Memory B cell (primary cell): ENCODE measurements at regions not wholly inside any gene's neighbourhood (a gene's known extent, or its start where the extent isn't known, plus 50 kb on each side); places are given as distances from the start of the nearest gene placed in this dataset.
"Not testable (repeated sequence)": the region's sequence is repeated elsewhere in the genome, so short reads cannot be mapped to it uniquely, and the experiment has no call there.

ENCODE experiments used
- ATAC-seq: fragments of 150-1000 bp; cut with Tn5 transposase; 2 replicates; pipeline ENCODE4 v1.10.0; 2021; ENCODE audit warnings: low read depth, mild to moderate bottlenecking, moderate library complexity
- DNase-seq, 2 donors: peaks; one replicate each; pipeline ENCODE4 v3.0.0; 2022; ENCODE audit warnings: low spot score in 2 of 2
- H3K27ac Mint-ChIP-seq: one replicate; pipeline ENCODE4 v1.8.0; 2022; ENCODE audit warnings: mild to moderate bottlenecking, moderate library complexity, mixed read lengths
- H3K27me3 Mint-ChIP-seq: one replicate; pipeline ENCODE4 v1.8.0; 2022; ENCODE audit warnings: mixed read lengths
- H3K36me3 Mint-ChIP-seq: one replicate; pipeline ENCODE4 v1.8.0; 2022; ENCODE audit warnings: mild to moderate bottlenecking, mixed read lengths
- H3K4me1 Mint-ChIP-seq: one replicate; pipeline ENCODE4 v1.8.0; 2022; ENCODE audit warnings: mixed read lengths
- H3K4me3 Mint-ChIP-seq: one replicate; pipeline ENCODE4 v1.8.0; 2022; ENCODE audit warnings: mild to moderate bottlenecking, moderate library complexity, mixed read lengths
- H3K9me3 Mint-ChIP-seq: one replicate; pipeline ENCODE4 v1.8.0; 2022; ENCODE audit warnings: mixed read lengths

GRCh38 chr3:5349343-5349742 lies 161.8 kb downstream of the EDEM1 start:
- H3K27me3 Mint-ChIP-seq, result peaks cover 9% of the 10 kb centered on the region
- H3K4me3 Mint-ChIP-seq, result no peak overlapping the region
- ATAC-seq, result no peak
- DNase-seq, result no peak
- peaks cover 7% of the 10 kb centered on the region for H3K9me3 Mint-ChIP-seq
- no peak overlapping the region for H3K27ac Mint-ChIP-seq
- H3K36me3 Mint-ChIP-seq, result peaks cover 1% of the 10 kb centered on the region
- no peaks in the 10 kb centered on the region for H3K4me1 Mint-ChIP-seq

- no peak for ATAC-seq
- DNase-seq, result no peak
- Mint-ChIP-seq H3K4me3 (no peak overlapping the region), H3K9me3 (peaks cover 19% of the 10 kb centered on the region), H3K4me1 (no peaks in the 10 kb centered on the region), H3K27ac (no peak overlapping the region), H3K27me3 (peaks cover 7% of the 10 kb centered on the region), H3K36me3 (peaks cover 15% of the 10 kb centered on the region)
Measured at GRCh38 chr3:5357089-5357488, 169.6 kb downstream of the EDEM1 start.

GRCh38 chr3:5358911-5359310 lies 171.4 kb downstream of the EDEM1 start:
- Mint-ChIP-seq H3K27me3 (peaks cover 7% of the 10 kb centered on the region), H3K4me1 (no peaks in the 10 kb centered on the region), H3K36me3 (peaks cover 15% of the 10 kb centered on the region), H3K4me3 (no peak overlapping the region), H3K27ac (no peak overlapping the region), H3K9me3 (peaks cover 19% of the 10 kb centered on the region)
- DNase-seq (no peak), ATAC-seq (no peak)

GRCh38 chr3:5360453-5360852 lies 172.9 kb downstream of the EDEM1 start:
- H3K27ac Mint-ChIP-seq, result no peak overlapping the region
- no peak for DNase-seq
- H3K9me3 Mint-ChIP-seq, result peaks cover 19% of the 10 kb centered on the region
- ATAC-seq, result no peak
- no peaks in the 10 kb centered on the region for H3K4me1 Mint-ChIP-seq
- no peak overlapping the region for H3K4me3 Mint-ChIP-seq
- H3K36me3 Mint-ChIP-seq, result peaks cover 15% of the 10 kb centered on the region
- peaks cover 7% of the 10 kb centered on the region for H3K27me3 Mint-ChIP-seq

GRCh38 chr3:5366746-5367145 lies 179.2 kb downstream of the EDEM1 start:
- Mint-ChIP-seq H3K9me3 (peaks cover 3% of the 10 kb centered on the region), H3K36me3 (peaks cover 2% of the 10 kb centered on the region), H3K27me3 (no peaks in the 10 kb centered on the region), H3K27ac (no peak overlapping the region), H3K4me3 (no peak overlapping the region), H3K4me1 (peaks cover 3% of the 10 kb centered on the region)
- no peak for ATAC-seq
- no peak for DNase-seq

GRCh38 chr3:5371555-5371954 lies 184.0 kb downstream of the EDEM1 start:
- H3K4me3 Mint-ChIP-seq, H3K36me3 Mint-ChIP-seq, H3K4me1 Mint-ChIP-seq, H3K9me3 Mint-ChIP-seq, DNase-seq, ATAC-seq, H3K27ac Mint-ChIP-seq, H3K27me3 Mint-ChIP-seq: not testable (repeated sequence)

- Mint-ChIP-seq H3K9me3 (peaks cover 14% of the 10 kb centered on the region), H3K27me3 (no peaks in the 10 kb centered on the region), H3K4me3 (peak overlapping the region; percentile 43), H3K36me3 (peaks cover 14% of the 10 kb centered on the region), H3K4me1 (peaks cover 6% of the 10 kb centered on the region), H3K27ac (peak overlapping the region; percentile 40)
- ATAC-seq (peak; percentile 98), DNase-seq (peak; percentile 14 to 15)
Measured at GRCh38 chr3:5376761-5377160, 189.3 kb downstream of the EDEM1 start.

- H3K27ac Mint-ChIP-seq, ATAC-seq, DNase-seq, H3K4me3 Mint-ChIP-seq, H3K27me3 Mint-ChIP-seq: not testable (repeated sequence)
- Mint-ChIP-seq H3K36me3 (peaks cover 12% of the 10 kb centered on the region), H3K9me3 (peaks cover 17% of the 10 kb centered on the region), H3K4me1 (peaks cover 11% of the 10 kb centered on the region)
Measured at GRCh38 chr3:5379266-5379665, 191.8 kb downstream of the EDEM1 start.

- Mint-ChIP-seq H3K36me3 (peaks cover 11% of the 10 kb centered on the region), H3K9me3 (peaks cover 17% of the 10 kb centered on the region)
- not testable (repeated sequence) for DNase-seq, ATAC-seq, H3K27me3 Mint-ChIP-seq, H3K4me3 Mint-ChIP-seq, H3K27ac Mint-ChIP-seq, H3K4me1 Mint-ChIP-seq
Measured at GRCh38 chr3:5383486-5384263, 196.2 kb downstream of the EDEM1 start.

- Mint-ChIP-seq H3K9me3 (peaks cover 17% of the 10 kb centered on the region), H3K27ac (peak overlapping the region; percentile 43), H3K36me3 (peaks cover 11% of the 10 kb centered on the region), H3K4me1 (peaks cover 16% of the 10 kb centered on the region), H3K4me3 (no peak overlapping the region), H3K27me3 (peaks cover 6% of the 10 kb centered on the region)
- ATAC-seq, result no peak
- DNase-seq, result no peak
Measured at GRCh38 chr3:5384557-5385236, 197.2 kb downstream of the EDEM1 start.

- ATAC-seq, result no peak
- H3K9me3 Mint-ChIP-seq, result peaks cover under 1% of the 10 kb centered on the region
- peaks cover 3% of the 10 kb centered on the region for H3K27me3 Mint-ChIP-seq
- no peak for DNase-seq
- H3K4me3 Mint-ChIP-seq, result no peak overlapping the region
- no peaks in the 10 kb centered on the region for H3K36me3 Mint-ChIP-seq
- peaks cover 41% of the 10 kb centered on the region for H3K4me1 Mint-ChIP-seq
- no peak overlapping the region for H3K27ac Mint-ChIP-seq
Measured at GRCh38 chr3:5388091-5388490, 200.6 kb downstream of the EDEM1 start.

GRCh38 chr3:5389057-5389456 lies 201.6 kb downstream of the EDEM1 start:
- peak; percentile 24 for ATAC-seq
- DNase-seq, result no peak
- Mint-ChIP-seq H3K4me3 (no peak overlapping the region), H3K27me3 (peaks cover 3% of the 10 kb centered on the region), H3K4me1 (peaks cover 38% of the 10 kb centered on the region), H3K36me3 (no peaks in the 10 kb centered on the region), H3K27ac (no peak overlapping the region), H3K9me3 (no peaks in the 10 kb centered on the region)

- peak overlapping the region; percentile 78 for H3K4me3 Mint-ChIP-seq
- H3K4me1 Mint-ChIP-seq, result peaks cover 35% of the 10 kb centered on the region
- H3K9me3 Mint-ChIP-seq, result no peaks in the 10 kb centered on the region
- peak overlapping the region; percentile 15 for H3K27ac Mint-ChIP-seq
- DNase-seq (peak in 1 of 2 donors; percentile 13), ATAC-seq (peak; percentile 84)
- peaks cover 3% of the 10 kb centered on the region for H3K27me3 Mint-ChIP-seq
- H3K36me3 Mint-ChIP-seq, result no peaks in the 10 kb centered on the region
Measured at GRCh38 chr3:5390221-5390620, 202.7 kb downstream of the EDEM1 start.

- H3K36me3 Mint-ChIP-seq, result no peaks in the 10 kb centered on the region
- ATAC-seq (peak; percentile 47), DNase-seq (no peak)
- peak overlapping the region; percentile 15 for H3K27ac Mint-ChIP-seq
- peak overlapping the region; percentile 78 for H3K4me3 Mint-ChIP-seq
- peaks cover 3% of the 10 kb centered on the region for H3K27me3 Mint-ChIP-seq
- peaks cover 35% of the 10 kb centered on the region for H3K4me1 Mint-ChIP-seq
- H3K9me3 Mint-ChIP-seq, result no peaks in the 10 kb centered on the region
Measured at GRCh38 chr3:5390936-5391625, 203.6 kb downstream of the EDEM1 start.
